ENCODE measurements at regions not wholly inside any gene's neighbourhood (a gene's known extent, or its start where the extent isn't known, plus 50 kb on each side); places are given as distances from the start of the nearest gene placed in this dataset.
"Not testable (repeated sequence)": the region's sequence is repeated elsewhere in the genome, so short reads cannot be mapped to it uniquely, and the experiment has no call there.

- CTCF ChIA-PET: no interaction called here
- POLR2A ChIA-PET: no interaction called here
- no peak for ATAC-seq (ENCODE audit: low read depth)
Observed at GRCh38 chr1:214136324-214136919, 144.5 kb upstream of the SMYD2 start.

GRCh38 chr1:214141486-214141885, 139.5 kb upstream of the SMYD2 start:
- intact Hi-C loops (cut with micrococcal nuclease): no loop called here
- no peak for TF ChIP-seq CTCF (IDR thresholded peaks at IDR 0.05)
- Mint-ChIP-seq H3K27me3 (peaks cover 2% of the 10 kb centered on the region), H3K4me1 (no peaks in the 10 kb centered on the region), H3K36me3 (ENCODE audit: low read depth) (no peaks in the 10 kb centered on the region), H3K4me3 (no peak overlapping the region), H3K27ac (no peak overlapping the region), H3K9me3 (no peaks in the 10 kb centered on the region)
- ATAC-seq (ENCODE audit: low read depth) (no peak), DNase-seq (no peak)
- POLR2A ChIA-PET: no interaction called here
- CTCF ChIA-PET: no interaction called here

More at GRCh38 chr1:214136324-214136919, 144.5 kb upstream of the SMYD2 start:
- H3K36me3 Mint-ChIP-seq (ENCODE audit: low read depth): no peaks in the 10 kb centered on the region
- H3K4me1 Mint-ChIP-seq: no peaks in the 10 kb centered on the region
- no peaks in the 10 kb centered on the region for H3K9me3 Mint-ChIP-seq
- H3K4me3 Mint-ChIP-seq: no peak overlapping the region
- H3K27me3 Mint-ChIP-seq: no peaks in the 10 kb centered on the region
- intact Hi-C loops (cut with micrococcal nuclease): no loop called here
- TF ChIP-seq CTCF (IDR thresholded peaks at IDR 0.05): no peak
- no peak for DNase-seq
- H3K27ac Mint-ChIP-seq: no peak overlapping the region

- CTCF ChIA-PET: no interaction called here
Observed at GRCh38 chr1:214143006-214143992, 137.7 kb upstream of the SMYD2 start.

GRCh38 chr1:214144521-214144920, 136.4 kb upstream of the SMYD2 start:
- ATAC-seq (ENCODE audit: low read depth); DNase-seq; H3K4me1 Mint-ChIP-seq; CTCF ChIA-PET; H3K36me3 Mint-ChIP-seq (ENCODE audit: low read depth); POLR2A ChIA-PET; H3K9me3 Mint-ChIP-seq; H3K27me3 Mint-ChIP-seq; H3K27ac Mint-ChIP-seq; intact Hi-C loops (cut with micrococcal nuclease); H3K4me3 Mint-ChIP-seq: not testable (repeated sequence)

More at GRCh38 chr1:214143006-214143992, 137.7 kb upstream of the SMYD2 start:
- no peak for DNase-seq
- no peaks in the 10 kb centered on the region for H3K9me3 Mint-ChIP-seq
- TF ChIP-seq CTCF (IDR thresholded peaks at IDR 0.05): no peak
- no peak for ATAC-seq (ENCODE audit: low read depth)
- peaks cover 2% of the 10 kb centered on the region for H3K27me3 Mint-ChIP-seq
- POLR2A ChIA-PET: no interaction called here
- H3K4me1 Mint-ChIP-seq: no peaks in the 10 kb centered on the region
- no peak overlapping the region for H3K4me3 Mint-ChIP-seq
- intact Hi-C loops (cut with micrococcal nuclease): no loop called here
- H3K36me3 Mint-ChIP-seq (ENCODE audit: low read depth): no peaks in the 10 kb centered on the region
- no peak overlapping the region for H3K27ac Mint-ChIP-seq

GRCh38 chr1:214146523-214146922, 134.4 kb upstream of the SMYD2 start:
- ATAC-seq (ENCODE audit: low read depth) (no peak), DNase-seq (no peak)
- peaks cover 2% of the 10 kb centered on the region for H3K27me3 Mint-ChIP-seq
- H3K9me3 Mint-ChIP-seq: no peaks in the 10 kb centered on the region
- no peaks in the 10 kb centered on the region for H3K36me3 Mint-ChIP-seq (ENCODE audit: low read depth)
- POLR2A ChIA-PET: no interaction called here
- H3K4me1 Mint-ChIP-seq: no peaks in the 10 kb centered on the region
- CTCF ChIA-PET: no interaction called here
- no peak for TF ChIP-seq CTCF (IDR thresholded peaks at IDR 0.05)
- intact Hi-C loops (cut with micrococcal nuclease): no loop called here
- no peak overlapping the region for H3K27ac Mint-ChIP-seq
- no peak overlapping the region for H3K4me3 Mint-ChIP-seq
